Occipital lobe (tissue), 1 donor: ENCODE measurements at regions not wholly inside any gene's neighbourhood (a gene's known extent, or its start where the extent isn't known, plus 50 kb on each side); places are given as distances from the start of the nearest gene placed in this dataset.

ENCODE experiments used
- DNase-seq: peaks from one replicate; lab custom pipeline; 2025; lab: John Stamatoyannopoulos, UW

DNA sequence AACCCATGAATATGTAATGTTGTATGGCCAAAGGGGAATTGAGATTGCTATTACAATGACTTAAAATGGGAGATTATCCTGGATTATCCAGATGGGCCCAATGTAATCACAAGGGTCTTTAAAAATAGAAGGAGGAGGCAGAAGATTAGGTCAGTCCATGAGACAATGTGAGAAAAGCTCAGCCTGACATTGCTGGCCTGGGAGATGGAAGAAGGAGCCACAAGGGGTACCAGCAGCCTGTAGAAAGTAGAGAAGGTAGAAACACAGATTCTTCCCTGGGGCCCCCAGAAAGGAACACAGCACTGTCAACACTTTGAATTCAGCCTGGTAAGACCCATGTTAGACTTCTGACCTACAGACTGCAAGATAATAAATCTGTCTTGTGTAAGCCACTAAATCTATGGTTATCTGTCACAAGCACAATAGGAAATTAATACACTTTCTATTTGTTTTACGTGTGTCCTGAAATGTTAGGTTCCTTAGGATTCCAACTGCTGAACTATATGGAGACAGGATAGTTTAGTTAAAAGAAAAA, 132.9 kb upstream of the SERP2 start:
- DNase-seq: no peak

DNA sequence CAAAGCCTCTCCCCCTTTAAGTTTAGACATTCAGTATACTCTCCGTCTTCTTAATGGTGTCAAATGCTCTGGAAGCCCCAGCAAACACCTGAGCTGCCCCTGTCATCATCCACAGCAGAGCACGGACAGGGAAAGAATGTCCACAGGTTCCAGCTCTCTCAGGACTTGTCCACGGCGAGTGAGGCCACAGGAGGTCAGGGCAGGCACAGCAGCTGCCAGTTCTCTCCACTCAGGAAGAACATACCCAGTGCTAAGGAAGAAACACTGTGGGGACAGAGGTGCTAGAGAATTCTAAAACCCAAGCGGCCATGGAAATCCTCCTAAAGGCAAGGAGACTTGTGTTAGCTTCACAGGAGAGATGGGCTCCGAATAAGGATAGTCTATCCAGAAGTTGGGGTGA, 132.0 kb upstream of the SERP2 start:
- DNase-seq: no peak

DNA sequence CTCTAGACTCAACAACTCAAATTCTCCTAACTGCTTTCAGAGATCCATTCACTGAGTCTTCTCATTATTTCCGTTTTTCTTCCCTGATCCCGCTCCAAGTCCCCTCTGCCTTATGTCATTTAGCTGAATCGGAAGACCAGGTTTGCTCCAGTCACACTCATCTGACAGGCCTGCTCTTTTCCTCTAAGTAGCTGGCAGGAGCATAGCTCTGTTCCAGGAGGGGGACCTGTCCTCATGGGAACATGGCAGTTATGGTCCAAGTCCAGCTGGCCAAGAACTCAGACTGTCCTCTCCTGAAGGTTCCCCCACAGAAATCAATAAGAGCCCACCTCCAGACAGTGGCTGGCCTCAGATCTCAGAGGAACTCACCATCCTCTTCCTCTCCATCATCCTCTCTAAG, 130.9 kb upstream of the SERP2 start:
- no peak for DNase-seq

GRCh38 chr13:44243198-44243857, 130.3 kb upstream of the SERP2 start:
- DNase-seq: peak; percentile 65

DNA sequence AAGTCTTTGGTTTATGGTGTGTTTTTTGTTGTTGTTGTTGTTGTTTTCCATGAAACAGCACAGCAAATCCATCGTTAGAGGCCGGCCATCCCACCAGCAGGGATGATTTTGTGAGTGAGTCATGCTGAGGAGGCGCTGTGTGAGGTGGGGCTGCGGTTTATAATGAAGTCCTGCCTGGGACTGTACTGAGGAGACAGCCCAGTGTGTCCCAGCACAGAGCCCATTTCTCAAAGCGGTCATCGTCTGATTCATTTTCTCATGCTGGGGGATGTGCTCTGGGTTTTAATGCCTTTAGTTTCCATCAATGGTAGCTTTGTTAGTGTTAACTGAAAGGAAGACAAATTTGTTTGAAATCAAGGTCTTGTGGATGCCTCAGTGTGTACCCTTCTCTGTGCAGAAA, 129.3 kb upstream of the SERP2 start:
- DNase-seq: peak; percentile 30

DNA sequence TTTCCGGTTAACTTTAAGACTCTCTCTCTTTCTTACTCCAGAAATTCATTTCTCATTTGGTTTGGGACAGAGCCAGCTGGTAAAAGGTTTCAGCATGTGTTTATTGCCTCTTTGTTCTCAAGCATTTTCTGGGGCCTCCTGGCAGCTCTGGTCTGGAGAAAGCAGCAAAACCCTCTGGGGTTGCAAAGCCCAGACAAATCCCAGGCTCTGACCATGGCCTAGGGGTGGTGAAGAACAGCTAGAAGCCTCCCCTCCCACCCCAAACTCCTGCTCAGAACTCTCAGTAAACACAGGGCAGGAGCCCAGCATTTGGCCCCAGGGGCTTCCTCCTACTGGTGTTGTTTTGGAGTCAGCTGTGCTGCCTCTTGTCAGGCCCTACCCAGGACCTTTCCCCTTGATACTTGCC, 124.2 kb upstream of the SERP2 start:
- DNase-seq: no peak

DNA sequence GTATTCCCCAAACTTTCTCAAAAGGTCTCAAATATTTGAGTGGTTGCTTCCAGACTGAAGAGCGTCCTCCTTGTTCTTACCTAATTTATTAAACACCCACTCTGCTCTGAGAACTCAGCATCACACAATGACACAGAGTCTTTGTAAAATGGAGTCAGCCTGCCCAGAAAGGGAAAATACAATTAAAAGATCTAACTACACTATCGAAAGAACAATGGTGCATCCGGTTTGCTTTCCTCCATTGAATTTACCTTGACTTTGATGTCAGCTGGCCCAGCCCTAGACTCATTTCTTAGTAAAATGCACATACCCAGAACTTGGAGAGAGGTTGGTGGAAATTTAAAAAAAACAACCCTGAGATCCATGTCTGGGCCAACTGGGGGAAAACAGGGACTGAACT, 120.7 kb upstream of the SERP2 start:
- no peak for DNase-seq

GRCh38 chr13:44255771-44256364, 117.8 kb upstream of the SERP2 start:
- no peak for DNase-seq

GRCh38 chr13:44257796-44258195, 115.8 kb upstream of the SERP2 start:
- DNase-seq: no peak

DNA sequence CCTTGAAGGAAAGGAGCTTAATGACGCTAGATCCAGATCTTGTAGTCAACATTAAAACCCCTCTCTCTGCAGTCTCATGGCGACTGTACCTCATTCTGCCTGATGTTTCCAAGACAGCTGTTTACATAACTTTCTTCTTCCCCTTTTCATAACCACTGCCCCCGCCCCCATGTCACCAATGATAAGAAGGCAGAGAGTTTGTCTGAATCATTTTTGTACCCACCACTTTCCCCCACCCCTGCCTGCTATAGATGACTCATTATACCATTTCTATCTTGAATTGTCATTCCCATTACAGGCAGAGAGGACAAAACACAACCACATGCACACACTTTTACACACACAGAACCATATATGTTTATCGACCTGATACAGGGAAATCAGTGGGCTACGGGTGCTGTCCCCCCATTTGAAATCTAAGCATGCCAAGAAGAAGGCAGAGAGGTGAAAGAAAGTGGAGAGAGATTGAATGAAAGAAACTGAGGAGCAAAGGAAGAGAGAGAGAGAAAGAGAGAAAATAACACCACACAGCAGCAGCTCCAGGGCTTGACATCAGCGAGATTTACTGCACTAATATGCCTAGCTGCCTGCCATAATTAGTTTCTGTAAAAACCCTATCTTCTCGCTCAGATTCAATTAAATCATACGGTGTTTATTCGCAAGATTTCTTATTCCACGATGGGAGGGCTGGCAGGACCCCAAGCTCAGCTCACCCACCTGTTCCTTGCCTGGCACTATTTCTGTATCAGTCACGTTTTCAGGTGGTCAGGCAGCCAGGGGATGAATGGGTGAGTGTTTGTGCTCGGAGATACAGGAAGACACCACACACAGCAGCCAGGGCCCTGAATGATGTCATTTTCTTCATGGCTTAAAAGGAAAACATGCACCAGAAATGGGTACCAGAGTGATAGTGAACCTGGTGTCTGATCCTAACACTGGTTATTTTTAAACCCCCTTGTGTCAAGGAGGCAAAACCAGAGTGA, 114.3 kb upstream of the SERP2 start:
- no peak for DNase-seq

- DNase-seq: no peak
These were observed 113.3 kb upstream of the SERP2 start for GRCh38 chr13:44260336-44260735.

DNA sequence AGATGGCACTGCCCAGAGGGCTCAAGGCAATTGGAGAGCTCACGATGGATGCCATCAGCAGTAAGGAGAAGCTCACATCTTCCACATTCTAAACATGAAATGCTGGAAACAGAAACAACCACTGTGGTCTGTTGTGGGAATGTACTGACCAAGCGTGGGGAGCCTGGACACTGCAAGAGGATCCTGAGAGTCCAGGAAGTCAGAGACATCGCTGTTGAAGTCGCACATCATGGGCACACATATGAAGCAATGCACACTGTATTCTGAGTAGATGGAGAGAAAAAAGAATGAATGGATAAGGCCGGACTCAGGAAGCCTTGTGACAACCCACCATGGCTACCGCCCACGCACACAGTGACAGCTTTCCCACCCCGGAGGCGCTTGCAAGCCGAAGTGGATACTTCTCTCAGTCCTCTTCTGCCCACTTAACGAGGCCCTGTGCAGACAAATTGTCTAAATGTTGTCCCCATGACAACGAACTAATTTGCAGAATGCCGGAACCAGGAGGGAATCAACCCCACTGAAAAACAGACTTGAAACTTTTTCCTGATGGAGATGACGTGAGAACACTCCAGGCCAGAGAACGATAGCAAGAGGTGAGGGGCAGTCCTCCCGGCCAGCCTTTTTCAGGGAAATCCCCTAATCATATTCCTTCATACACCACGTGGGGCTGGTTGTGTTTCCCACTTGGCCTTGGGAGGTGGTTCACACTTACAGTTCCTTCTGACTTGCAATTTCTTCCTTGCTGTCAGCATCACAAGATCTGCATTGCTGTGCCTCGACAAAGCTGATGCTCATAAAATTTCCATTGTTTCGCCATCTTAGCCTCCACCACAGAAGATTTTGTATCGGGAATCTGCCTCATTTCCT, 109.6 kb upstream of the SERP2 start:
- DNase-seq: peak; percentile 28

DNA sequence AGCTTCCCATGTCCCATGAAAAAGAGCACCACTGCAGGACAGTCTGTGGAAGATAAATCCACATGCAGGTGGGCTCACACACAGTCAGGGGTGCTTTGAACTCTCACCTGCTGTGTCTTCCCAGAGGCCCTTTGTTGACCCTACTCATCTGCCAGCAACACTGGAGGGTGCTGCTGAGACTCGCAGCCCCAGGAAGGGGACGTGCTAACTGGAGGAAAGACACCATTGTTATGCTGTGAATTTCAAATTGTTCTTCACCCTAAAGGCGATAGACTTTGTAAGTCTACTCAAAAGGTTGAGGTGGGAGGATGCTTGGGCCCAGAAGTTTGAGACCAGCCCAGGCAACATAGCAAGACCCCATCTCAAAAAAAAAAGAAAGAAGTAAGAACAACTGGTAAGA, 107.3 kb upstream of the SERP2 start:
- DNase-seq: no peak

DNA sequence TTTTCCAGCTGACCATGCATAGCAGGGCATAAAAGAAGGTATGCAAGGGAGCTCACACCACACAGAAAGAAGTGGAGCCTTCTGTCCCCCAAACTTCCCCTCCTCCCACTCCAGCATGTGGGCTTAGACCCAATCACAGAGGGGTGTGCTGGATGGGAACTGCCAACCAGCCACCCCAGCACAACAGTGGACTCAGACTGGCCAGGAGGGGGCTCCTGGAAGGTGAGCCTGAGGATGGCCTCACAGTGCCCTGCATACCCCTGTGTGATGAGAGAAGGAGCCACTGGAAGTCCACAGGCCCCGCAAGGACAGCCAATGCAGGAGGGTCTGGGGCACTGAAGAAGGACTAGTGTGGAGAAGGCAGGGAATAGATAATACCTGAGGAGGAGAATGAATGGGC, 106.9 kb upstream of the SERP2 start:
- no peak for DNase-seq

DNA sequence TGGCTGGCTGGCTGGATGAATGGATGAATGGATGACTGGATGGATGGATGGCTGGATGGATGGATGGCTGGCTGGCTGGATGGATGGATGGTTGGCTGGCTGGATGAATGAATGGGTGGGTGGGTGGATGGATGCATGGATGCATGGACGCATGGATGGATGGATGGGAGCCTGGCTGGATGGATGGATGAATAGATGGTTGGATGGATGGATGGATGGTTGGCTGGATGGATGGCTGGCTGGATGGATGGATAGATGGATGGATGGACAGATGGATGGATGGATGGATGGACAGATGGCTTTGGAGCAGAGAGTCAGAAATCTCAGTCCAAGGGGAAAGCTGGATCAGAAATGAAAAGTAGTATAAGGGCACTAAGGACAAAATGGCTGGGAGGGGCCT, 106.4 kb upstream of the SERP2 start:
- no peak for DNase-seq

GRCh38 chr13:44267980-44268379, 105.6 kb upstream of the SERP2 start:
- no peak for DNase-seq

DNA sequence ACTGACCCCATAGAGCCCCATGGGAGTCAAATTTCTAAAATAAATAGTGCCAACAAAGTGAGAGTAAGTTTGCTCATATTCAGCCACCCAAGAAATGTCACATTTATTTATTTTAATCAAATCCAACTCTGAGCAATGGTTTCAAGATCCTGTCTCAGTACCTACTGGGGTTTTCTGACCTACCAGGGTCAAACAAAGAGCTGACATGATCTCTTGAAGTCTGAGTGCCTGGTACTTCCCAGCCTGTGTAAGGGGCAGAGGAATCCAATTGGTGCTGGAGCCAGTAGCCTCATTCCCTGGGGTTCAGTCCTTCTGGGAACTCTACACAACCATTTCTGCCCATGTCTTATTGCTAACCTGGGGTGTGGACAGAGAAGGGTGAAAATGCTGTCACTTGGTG, 104.6 kb upstream of the SERP2 start:
- DNase-seq: no peak

GRCh38 chr13:44270150-44270549, 103.5 kb upstream of the SERP2 start:
- DNase-seq: no peak

GRCh38 chr13:44271031-44271455, 102.6 kb upstream of the SERP2 start:
- no peak for DNase-seq

DNA sequence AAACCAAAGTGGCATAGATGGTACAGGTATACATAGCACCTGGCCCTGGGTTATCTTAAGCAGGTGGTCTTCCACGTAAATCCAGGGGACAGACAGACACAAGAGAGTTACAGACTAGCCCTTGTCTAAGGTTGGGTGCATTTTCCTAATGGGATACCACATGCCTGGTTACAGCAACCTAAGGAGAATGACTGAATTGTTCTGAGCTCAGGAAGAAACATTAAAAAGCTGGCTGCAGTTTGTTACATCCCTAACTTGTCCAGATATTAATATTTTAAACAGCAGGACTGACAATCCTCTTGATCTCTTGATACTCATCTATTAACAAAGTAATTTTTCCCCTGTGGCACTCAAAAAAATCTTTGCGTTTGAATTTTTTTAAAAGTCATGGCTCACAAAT, 102.2 kb upstream of the SERP2 start:
- no peak for DNase-seq

DNA sequence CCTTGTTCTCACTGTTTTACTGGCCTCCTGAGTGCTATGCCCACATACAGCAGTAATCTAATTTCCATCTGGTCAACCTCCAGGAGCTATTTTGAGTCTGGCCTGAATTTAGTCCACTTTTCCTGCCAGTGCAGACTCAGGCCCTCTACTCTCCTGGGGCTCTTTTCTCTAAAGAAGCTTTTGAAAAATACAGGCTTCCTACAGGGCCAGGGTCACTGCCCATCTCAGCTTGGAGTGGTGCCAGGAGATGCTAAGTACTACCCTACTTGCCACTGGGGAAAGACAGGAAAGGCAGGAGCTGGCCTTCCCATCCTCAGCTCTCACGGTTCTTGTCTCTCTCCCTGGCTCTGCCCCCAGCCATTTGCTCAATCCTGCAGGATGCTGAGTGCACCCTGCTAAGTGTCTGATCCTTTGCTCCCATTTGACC, 101.7 kb upstream of the SERP2 start:
- no peak for DNase-seq
